ENCODE measurements at regions not wholly inside any gene's neighbourhood (a gene's known extent, or its start where the extent isn't known, plus 50 kb on each side); places are given as distances from the start of the nearest gene placed in this dataset.
"Not testable (repeated sequence)": the region's sequence is repeated elsewhere in the genome, so short reads cannot be mapped to it uniquely, and the experiment has no call there.

DNA sequence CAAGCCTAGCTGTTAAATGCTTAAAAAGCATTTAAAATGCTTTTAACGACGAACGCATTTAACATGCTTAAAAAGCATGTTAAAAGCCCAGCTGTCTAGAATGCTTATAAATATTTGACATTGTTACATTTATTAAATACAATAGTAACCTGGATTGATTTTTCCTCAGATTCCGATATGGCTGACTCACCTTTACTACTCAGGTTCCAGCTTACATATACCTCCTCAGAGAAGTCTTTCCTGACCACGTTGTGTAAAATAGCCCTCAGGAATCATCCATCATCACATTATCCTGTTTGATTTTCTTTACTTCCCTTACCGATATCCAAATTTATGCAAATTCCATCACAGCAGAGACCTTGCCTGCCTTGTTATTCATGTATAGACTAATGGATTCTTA is 51.4 kb downstream of the SLC41A2 start:
- TF ChIP-seq, protein P1, sequence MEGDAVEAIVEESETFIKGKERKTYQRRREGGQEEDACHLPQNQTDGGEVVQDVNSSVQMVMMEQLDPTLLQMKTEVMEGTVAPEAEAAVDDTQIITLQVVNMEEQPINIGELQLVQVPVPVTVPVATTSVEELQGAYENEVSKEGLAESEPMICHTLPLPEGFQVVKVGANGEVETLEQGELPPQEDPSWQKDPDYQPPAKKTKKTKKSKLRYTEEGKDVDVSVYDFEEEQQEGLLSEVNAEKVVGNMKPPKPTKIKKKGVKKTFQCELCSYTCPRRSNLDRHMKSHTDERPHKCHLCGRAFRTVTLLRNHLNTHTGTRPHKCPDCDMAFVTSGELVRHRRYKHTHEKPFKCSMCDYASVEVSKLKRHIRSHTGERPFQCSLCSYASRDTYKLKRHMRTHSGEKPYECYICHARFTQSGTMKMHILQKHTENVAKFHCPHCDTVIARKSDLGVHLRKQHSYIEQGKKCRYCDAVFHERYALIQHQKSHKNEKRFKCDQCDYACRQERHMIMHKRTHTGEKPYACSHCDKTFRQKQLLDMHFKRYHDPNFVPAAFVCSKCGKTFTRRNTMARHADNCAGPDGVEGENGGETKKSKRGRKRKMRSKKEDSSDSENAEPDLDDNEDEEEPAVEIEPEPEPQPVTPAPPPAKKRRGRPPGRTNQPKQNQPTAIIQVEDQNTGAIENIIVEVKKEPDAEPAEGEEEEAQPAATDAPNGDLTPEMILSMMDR (IDR thresholded peaks at IDR 0.05; ENCODE audit: unreplicated experiment in 3 of 3), result no peak
- Mint-ChIP-seq H3K4me3 (no peak overlapping the region), H3K9me3 (no peaks in the 10 kb centered on the region), H3K4me1 (peaks cover 15% of the 10 kb centered on the region), H3K27me3 (ENCODE audit: low read depth) (no peaks in the 10 kb centered on the region), H3K27ac (no peak overlapping the region), H3K36me3 (ENCODE audit: low read depth) (no peaks in the 10 kb centered on the region)

GRCh38 chr12:104905446-104905845 is 52.6 kb downstream of the SLC41A2 start:
- H3K9me3 Mint-ChIP-seq; H3K4me3 Mint-ChIP-seq; H3K36me3 Mint-ChIP-seq (ENCODE audit: low read depth); H3K27ac Mint-ChIP-seq; H3K27me3 Mint-ChIP-seq (ENCODE audit: low read depth): not testable (repeated sequence)
- H3K4me1 Mint-ChIP-seq, result peaks cover 15% of the 10 kb centered on the region

- Mint-ChIP-seq H3K9me3 (peaks cover 10% of the 10 kb centered on the region), H3K4me1 (peaks cover 11% of the 10 kb centered on the region), H3K27me3 (ENCODE audit: low read depth) (no peaks in the 10 kb centered on the region), H3K27ac (peak overlapping the region; percentile 1 to 93 (median 83)), H3K4me3 (no peak overlapping the region), H3K36me3 (ENCODE audit: low read depth) (no peaks in the 10 kb centered on the region)
- TF ChIP-seq, protein P1 (IDR thresholded peaks at IDR 0.05; ENCODE audit: unreplicated experiment in 3 of 3), result no peak
Observed at GRCh38 chr12:104903648-104904423, 54.3 kb downstream of the SLC41A2 start.

- Mint-ChIP-seq H3K4me1 (peaks cover 11% of the 10 kb centered on the region), H3K9me3 (peaks cover 12% of the 10 kb centered on the region), H3K4me3 (no peak overlapping the region), H3K27me3 (ENCODE audit: low read depth) (no peaks in the 10 kb centered on the region), H3K27ac (no peak overlapping the region), H3K36me3 (ENCODE audit: low read depth) (no peaks in the 10 kb centered on the region)
- TF ChIP-seq, protein P1 (IDR thresholded peaks at IDR 0.05; ENCODE audit: unreplicated experiment in 3 of 3), result no peak
Observed at GRCh38 chr12:104902125-104902524, 56.0 kb downstream of the SLC41A2 start.

DNA sequence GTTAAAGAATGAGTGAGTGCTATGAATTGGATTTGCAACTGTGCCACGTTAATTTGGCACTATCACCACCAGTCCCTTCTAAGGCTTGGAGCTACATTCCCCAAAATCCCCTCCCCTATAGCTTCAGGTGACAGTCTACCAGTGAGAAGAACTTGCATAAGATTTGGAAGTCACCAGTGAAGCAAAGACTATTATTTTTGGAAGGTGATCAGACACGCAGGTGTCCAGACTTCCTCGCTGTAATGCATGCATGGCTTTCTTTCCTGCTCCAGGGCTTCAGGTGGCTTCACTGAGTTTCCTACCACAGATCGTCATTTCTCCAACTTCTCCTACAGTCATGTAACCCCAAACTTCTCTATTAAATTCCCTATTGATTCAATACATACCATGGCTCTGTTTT is 61.4 kb downstream of the SLC41A2 start:
- Mint-ChIP-seq H3K36me3 (ENCODE audit: low read depth) (no peaks in the 10 kb centered on the region), H3K9me3 (peaks cover 18% of the 10 kb centered on the region), H3K27ac (no peak overlapping the region), H3K4me1 (no peaks in the 10 kb centered on the region), H3K4me3 (no peak overlapping the region), H3K27me3 (ENCODE audit: low read depth) (no peaks in the 10 kb centered on the region)
- TF ChIP-seq, protein P1 (IDR thresholded peaks at IDR 0.05; ENCODE audit: unreplicated experiment in 3 of 3), result no peak

DNA sequence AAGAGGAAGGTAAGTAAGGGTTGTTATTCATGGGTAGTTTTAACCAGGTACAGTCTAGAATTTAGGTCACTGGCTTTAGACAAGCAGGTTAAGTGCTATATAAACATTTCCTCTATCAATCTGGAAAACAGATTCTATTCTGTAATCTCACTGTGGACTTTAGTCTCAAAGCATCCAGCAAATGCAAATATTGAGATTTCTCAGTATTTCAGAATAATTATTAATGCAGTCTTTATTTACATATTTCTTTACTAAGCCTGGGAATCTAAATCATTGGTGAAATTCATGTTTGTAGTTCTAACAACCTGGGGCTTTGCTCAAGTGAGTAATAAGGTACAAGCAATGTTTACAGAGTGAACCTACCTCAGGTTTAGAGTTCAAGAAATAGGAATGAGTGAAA is 61.9 kb downstream of the SLC41A2 start:
- TF ChIP-seq, protein P1 (IDR thresholded peaks at IDR 0.05; ENCODE audit: unreplicated experiment in 3 of 3), result no peak
- H3K4me1 Mint-ChIP-seq, result no peaks in the 10 kb centered on the region
- no peak overlapping the region for H3K4me3 Mint-ChIP-seq
- H3K27ac Mint-ChIP-seq, result no peak overlapping the region
- no peaks in the 10 kb centered on the region for H3K36me3 Mint-ChIP-seq (ENCODE audit: low read depth)
- no peaks in the 10 kb centered on the region for H3K27me3 Mint-ChIP-seq (ENCODE audit: low read depth)
- H3K9me3 Mint-ChIP-seq, result peaks cover 18% of the 10 kb centered on the region

Measured in nephron (organoid).